ENCODE measurements at regions not wholly inside any gene's neighbourhood (a gene's known extent, or its start where the extent isn't known, plus 50 kb on each side); places are given as distances from the start of the nearest gene placed in this dataset.

DNA sequence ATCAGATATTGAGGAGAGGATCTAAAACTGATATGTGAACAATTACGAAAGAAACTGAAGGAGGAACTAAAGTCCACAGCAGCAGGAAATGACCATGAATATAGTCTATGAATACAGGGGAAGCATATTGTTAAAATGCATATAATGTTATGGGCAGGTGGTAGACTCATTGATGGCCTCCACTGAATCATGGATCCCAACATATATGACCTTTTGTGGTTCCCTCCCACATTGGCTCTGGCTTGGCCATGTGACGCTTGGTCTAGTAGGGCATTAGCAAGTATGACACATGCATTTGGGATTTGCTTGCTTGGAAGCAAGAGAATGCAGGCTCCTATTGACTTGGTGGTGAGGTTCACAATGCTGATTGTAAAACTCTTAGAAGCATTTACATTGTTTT, 55.2 kb upstream of the RAB18 start:
- BruUV-seq (replicated peaks): no TSS peak
- no peaks in the 10 kb centered on the region for H3K9me3 ChIP-seq (ENCODE audit: control insufficient read depth, insufficient read depth, low read depth, low read length)

GRCh38 chr10:27447540-27447939, 56.6 kb upstream of the RAB18 start:
- no peak for ATAC-seq
- TF ChIP-seq TCF7L2 (IDR thresholded peaks at IDR 0.05; ENCODE audit: low read depth, low read length) (no peak), POLR2AphosphoS5 (IDR thresholded peaks at IDR 0.05; ENCODE audit: low read depth, low read length) (no peak), CTCF (IDR thresholded peaks at IDR 0.05) (no peak)
- TF ChIP-seq, protein P1, sequence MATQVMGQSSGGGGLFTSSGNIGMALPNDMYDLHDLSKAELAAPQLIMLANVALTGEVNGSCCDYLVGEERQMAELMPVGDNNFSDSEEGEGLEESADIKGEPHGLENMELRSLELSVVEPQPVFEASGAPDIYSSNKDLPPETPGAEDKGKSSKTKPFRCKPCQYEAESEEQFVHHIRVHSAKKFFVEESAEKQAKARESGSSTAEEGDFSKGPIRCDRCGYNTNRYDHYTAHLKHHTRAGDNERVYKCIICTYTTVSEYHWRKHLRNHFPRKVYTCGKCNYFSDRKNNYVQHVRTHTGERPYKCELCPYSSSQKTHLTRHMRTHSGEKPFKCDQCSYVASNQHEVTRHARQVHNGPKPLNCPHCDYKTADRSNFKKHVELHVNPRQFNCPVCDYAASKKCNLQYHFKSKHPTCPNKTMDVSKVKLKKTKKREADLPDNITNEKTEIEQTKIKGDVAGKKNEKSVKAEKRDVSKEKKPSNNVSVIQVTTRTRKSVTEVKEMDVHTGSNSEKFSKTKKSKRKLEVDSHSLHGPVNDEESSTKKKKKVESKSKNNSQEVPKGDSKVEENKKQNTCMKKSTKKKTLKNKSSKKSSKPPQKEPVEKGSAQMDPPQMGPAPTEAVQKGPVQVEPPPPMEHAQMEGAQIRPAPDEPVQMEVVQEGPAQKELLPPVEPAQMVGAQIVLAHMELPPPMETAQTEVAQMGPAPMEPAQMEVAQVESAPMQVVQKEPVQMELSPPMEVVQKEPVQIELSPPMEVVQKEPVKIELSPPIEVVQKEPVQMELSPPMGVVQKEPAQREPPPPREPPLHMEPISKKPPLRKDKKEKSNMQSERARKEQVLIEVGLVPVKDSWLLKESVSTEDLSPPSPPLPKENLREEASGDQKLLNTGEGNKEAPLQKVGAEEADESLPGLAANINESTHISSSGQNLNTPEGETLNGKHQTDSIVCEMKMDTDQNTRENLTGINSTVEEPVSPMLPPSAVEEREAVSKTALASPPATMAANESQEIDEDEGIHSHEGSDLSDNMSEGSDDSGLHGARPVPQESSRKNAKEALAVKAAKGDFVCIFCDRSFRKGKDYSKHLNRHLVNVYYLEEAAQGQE (IDR thresholded peaks at IDR 0.05; ENCODE audit: insufficient read depth in 1 of 2, low read depth in 2 of 2, low read length in 1 of 2): no peak
- intact Hi-C loops (cut with micrococcal nuclease; ENCODE audit: unreplicated experiment) (loop anchor here (5.0 to 10.0 kb wide), 2 partner anchors 110 to 217 kb away; no protein-coding TSS in a partner anchor), in situ Hi-C loops (cut with HindIII; ENCODE audit: low pct_unique_long_range_greater_than_20kb, low sequenced_read_pairs) (no loop called here)
- Histone ChIP-seq H3K9me3 (ENCODE audit: control insufficient read depth, insufficient read depth, low read depth, low read length) (no peaks in the 10 kb centered on the region), H3K27ac (ENCODE audit: low read length) (no peak overlapping the region), H3K27me3 (ENCODE audit: control insufficient read depth, insufficient read depth, low read length) (no peaks in the 10 kb centered on the region), H3K4me3 (ENCODE audit: low read depth in 2 of 2, low read length in 2 of 2) (no peak overlapping the region), H3K4me1 (ENCODE audit: control insufficient read depth, insufficient read depth, low read length) (no peaks in the 10 kb centered on the region), H3K36me3 (ENCODE audit: control insufficient read depth, insufficient read depth, low read length) (no peaks in the 10 kb centered on the region)
- POLR2A ChIA-PET: no interaction called here
- BruUV-seq (replicated peaks): no TSS peak
- no peak for DNase-seq (ENCODE audit: low read depth, low spot score)
- CTCF ChIA-PET: no interaction called here

More for the DNA sequence above, 55.2 kb upstream of the RAB18 start:
- Histone ChIP-seq H3K27ac (ENCODE audit: low read length) (no peak overlapping the region), H3K36me3 (ENCODE audit: control insufficient read depth, insufficient read depth, low read length) (no peaks in the 10 kb centered on the region), H3K4me3 (ENCODE audit: low read depth in 2 of 2, low read length in 2 of 2) (no peak overlapping the region), H3K27me3 (ENCODE audit: control insufficient read depth, insufficient read depth, low read length) (no peaks in the 10 kb centered on the region), H3K4me1 (ENCODE audit: control insufficient read depth, insufficient read depth, low read length) (no peaks in the 10 kb centered on the region)
- in situ Hi-C loops (cut with HindIII; ENCODE audit: low pct_unique_long_range_greater_than_20kb, low sequenced_read_pairs) (no loop called here), intact Hi-C loops (cut with micrococcal nuclease; ENCODE audit: unreplicated experiment) (loop anchor here (5.0 to 10.0 kb wide), 2 partner anchors 108 to 216 kb away; no protein-coding TSS in a partner anchor)
- no peak for DNase-seq (ENCODE audit: low read depth, low spot score)
- ChIA-PET POLR2A (no interaction called here), CTCF (no interaction called here)
- TF ChIP-seq CTCF (IDR thresholded peaks at IDR 0.05) (no peak), TCF7L2 (IDR thresholded peaks at IDR 0.05; ENCODE audit: low read depth, low read length) (no peak), POLR2AphosphoS5 (IDR thresholded peaks at IDR 0.05; ENCODE audit: low read depth, low read length) (no peak), SIN3A (IDR thresholded peaks at IDR 0.05; ENCODE audit: borderline replicate concordance, insufficient read depth, low read depth, low read length) (no peak)
- TF ChIP-seq, protein P1 (IDR thresholded peaks at IDR 0.05; ENCODE audit: insufficient read depth in 1 of 2, low read depth in 2 of 2, low read length in 1 of 2): no peak
- ATAC-seq: no peak
